KOPT-K1 (cell line): ENCODE measurements at regions not wholly inside any gene's neighbourhood (a gene's known extent, or its start where the extent isn't known, plus 50 kb on each side); places are given as distances from the start of the nearest gene placed in this dataset.

Source experiments
- H3K27ac ChIP-seq: fragments of 200-600 bp; sonication (generic); 2 replicates; pipeline ENCODE4 v1.5.1; 2016; ENCODE audit warnings: antibody characterized with exemption, mild to moderate bottlenecking, low read depth, low read length; ENCODE audit not compliant: poor library complexity, severe bottlenecking
- H3K36me3 ChIP-seq: fragments of 200-600 bp; sonication (generic); 2 replicates; pipeline ENCODE4 v1.5.1; 2017; ENCODE audit warnings: antibody characterized with exemption, mild to moderate bottlenecking, low read length, moderate library complexity; ENCODE audit not compliant: insufficient read depth
- H3K9me3 ChIP-seq: fragments of 200-600 bp; sonication (generic); 2 replicates; pipeline ENCODE4 v1.5.1; 2017; ENCODE audit warnings: antibody characterized with exemption, low read length, mild to moderate bottlenecking; ENCODE audit not compliant: insufficient read depth, poor library complexity, severe bottlenecking

DNA sequence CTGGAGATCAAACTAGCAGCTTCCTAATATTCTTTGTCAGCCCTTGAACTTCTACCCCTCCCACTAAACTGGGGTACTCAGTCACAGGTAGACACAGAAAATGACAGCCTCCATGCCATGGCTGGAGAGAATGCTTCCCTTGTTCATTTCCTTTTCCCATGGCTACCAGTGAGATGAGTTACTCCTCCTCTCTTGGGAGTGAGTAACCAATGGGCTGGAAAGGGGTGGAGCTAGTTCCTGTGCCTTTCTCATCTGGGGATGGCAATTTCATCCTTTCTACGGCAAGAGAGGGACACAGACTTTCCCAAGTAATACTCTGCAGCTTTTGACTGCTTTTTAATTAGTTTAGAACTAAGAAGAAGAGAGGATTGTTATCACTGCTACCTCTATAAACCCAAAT is 1045.6 kb upstream of the WWC1 start:
- Histone ChIP-seq H3K9me3 (no peaks in the 10 kb centered on the region), H3K36me3 (no peaks in the 10 kb centered on the region), H3K27ac (no peak overlapping the region)

DNA sequence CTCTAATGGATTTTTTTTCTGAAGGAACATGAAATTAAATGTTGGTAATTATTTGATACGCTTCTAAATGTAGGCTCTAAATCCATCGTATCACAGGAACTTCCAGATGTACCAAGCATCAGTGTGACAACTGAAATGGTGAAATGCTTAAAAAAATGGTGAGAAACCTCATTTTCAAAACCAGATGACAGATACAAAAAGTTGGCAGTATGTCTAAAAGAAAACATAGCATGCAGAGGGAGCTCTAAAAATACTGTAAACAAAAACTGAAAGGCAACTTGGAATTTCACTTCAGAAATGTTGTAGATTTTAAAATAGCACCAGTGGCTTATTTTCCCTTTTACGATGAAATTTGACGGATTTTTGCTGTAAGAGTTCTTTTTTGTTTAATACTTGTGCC is 1043.6 kb upstream of the WWC1 start:
- H3K27ac ChIP-seq = no peak overlapping the region
- H3K36me3 ChIP-seq = no peaks in the 10 kb centered on the region
- no peaks in the 10 kb centered on the region for H3K9me3 ChIP-seq

- Histone ChIP-seq H3K27ac (no peak overlapping the region), H3K36me3 (no peaks in the 10 kb centered on the region), H3K9me3 (no peaks in the 10 kb centered on the region)
Measured at GRCh38 chr5:167248257-167248656, 1043.2 kb upstream of the WWC1 start.

GRCh38 chr5:167250996-167251395 is 1040.4 kb upstream of the WWC1 start:
- H3K27ac ChIP-seq = no peak overlapping the region
- no peaks in the 10 kb centered on the region for H3K9me3 ChIP-seq
- no peaks in the 10 kb centered on the region for H3K36me3 ChIP-seq

GRCh38 chr5:167254132-167254531 is 1037.3 kb upstream of the WWC1 start:
- no peaks in the 10 kb centered on the region for H3K36me3 ChIP-seq
- H3K9me3 ChIP-seq = no peaks in the 10 kb centered on the region
- H3K27ac ChIP-seq = no peak overlapping the region

DNA sequence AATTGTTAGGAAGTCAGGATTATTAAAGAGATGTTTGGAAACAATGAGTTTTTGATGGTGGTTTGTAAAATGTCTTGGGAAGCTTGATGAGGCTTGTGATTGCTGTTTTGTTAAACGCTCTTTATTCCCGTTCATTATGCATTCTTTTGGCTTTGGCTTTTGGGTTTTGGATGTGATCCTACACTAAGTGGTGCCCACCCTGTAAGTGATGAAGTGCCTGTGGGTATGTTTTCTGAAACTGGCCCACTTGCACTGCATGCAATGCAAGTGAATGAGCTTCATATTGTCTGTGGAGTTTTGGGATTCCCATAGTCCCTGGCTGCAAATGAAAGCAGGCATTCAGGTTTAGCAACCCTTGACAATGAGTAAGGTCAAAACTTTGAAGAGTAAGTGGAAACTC is 1035.5 kb upstream of the WWC1 start:
- no peak overlapping the region for H3K27ac ChIP-seq
- H3K9me3 ChIP-seq = no peaks in the 10 kb centered on the region
- no peaks in the 10 kb centered on the region for H3K36me3 ChIP-seq

GRCh38 chr5:167259806-167260205 is 1031.6 kb upstream of the WWC1 start:
- no peaks in the 10 kb centered on the region for H3K36me3 ChIP-seq
- H3K9me3 ChIP-seq = no peaks in the 10 kb centered on the region

GRCh38 chr5:167261309-167262100 is 1029.9 kb upstream of the WWC1 start:
- H3K9me3 ChIP-seq = no peaks in the 10 kb centered on the region
- H3K36me3 ChIP-seq = no peaks in the 10 kb centered on the region
- H3K27ac ChIP-seq = no peak overlapping the region

More at GRCh38 chr5:167259806-167260205, 1031.6 kb upstream of the WWC1 start:
- no peak overlapping the region for H3K27ac ChIP-seq

DNA sequence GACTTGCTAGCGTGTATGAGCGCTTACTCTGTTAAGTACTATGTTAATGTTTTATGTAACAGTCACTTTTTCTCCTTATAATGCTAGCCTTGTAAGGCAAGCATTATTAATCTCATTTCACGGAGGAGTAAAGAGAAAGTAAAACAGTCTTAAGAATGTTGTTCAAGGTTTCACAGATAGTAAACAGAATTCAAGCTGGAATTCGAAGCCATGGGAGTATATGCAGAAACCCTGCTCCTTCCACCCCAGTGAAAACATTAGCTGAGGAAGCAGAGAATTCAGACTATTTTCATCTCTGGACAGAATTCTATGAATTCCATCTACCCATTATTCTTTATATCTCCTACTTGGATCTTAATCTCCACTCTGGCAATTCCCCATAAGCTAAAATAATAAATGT is 1028.3 kb upstream of the WWC1 start:
- Histone ChIP-seq H3K36me3 (no peaks in the 10 kb centered on the region), H3K27ac (no peak overlapping the region), H3K9me3 (no peaks in the 10 kb centered on the region)

GRCh38 chr5:167264348-167264747 is 1027.1 kb upstream of the WWC1 start:
- Histone ChIP-seq H3K27ac (no peak overlapping the region), H3K36me3 (no peaks in the 10 kb centered on the region)

GRCh38 chr5:167268337-167268736 is 1023.1 kb upstream of the WWC1 start:
- Histone ChIP-seq H3K36me3 (no peaks in the 10 kb centered on the region), H3K27ac (no peak overlapping the region), H3K9me3 (no peaks in the 10 kb centered on the region)

More at GRCh38 chr5:167264348-167264747, 1027.1 kb upstream of the WWC1 start:
- no peaks in the 10 kb centered on the region for H3K9me3 ChIP-seq

DNA sequence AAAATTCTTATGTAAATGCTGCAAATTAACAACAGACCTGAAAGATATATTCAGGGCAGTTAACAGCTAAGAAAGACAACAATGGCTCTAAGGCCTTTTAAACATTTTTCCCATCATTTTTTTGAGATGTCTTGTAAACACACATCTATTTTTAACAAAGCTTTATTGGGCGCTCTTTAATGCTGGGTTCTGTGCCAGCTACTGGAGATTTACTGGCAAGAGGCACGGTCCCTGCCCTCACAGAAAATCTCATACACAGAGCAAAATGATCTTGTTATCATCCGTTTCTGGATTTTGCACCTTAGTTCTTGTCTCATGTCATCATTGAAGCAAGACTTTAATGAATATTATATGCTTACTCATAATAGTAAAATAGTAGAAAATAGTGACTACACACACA is 1022.3 kb upstream of the WWC1 start:
- H3K9me3 ChIP-seq = no peaks in the 10 kb centered on the region
- H3K27ac ChIP-seq = no peak overlapping the region
- H3K36me3 ChIP-seq = no peaks in the 10 kb centered on the region

GRCh38 chr5:167271081-167271480 is 1020.4 kb upstream of the WWC1 start:
- no peaks in the 10 kb centered on the region for H3K36me3 ChIP-seq

GRCh38 chr5:167271511-167271910 is 1019.9 kb upstream of the WWC1 start:
- no peak overlapping the region for H3K27ac ChIP-seq
- H3K9me3 ChIP-seq = no peaks in the 10 kb centered on the region
- no peaks in the 10 kb centered on the region for H3K36me3 ChIP-seq

More at GRCh38 chr5:167271081-167271480, 1020.4 kb upstream of the WWC1 start:
- H3K9me3 ChIP-seq = no peaks in the 10 kb centered on the region
- H3K27ac ChIP-seq = no peak overlapping the region

- H3K9me3 ChIP-seq = no peaks in the 10 kb centered on the region
Measured at GRCh38 chr5:167280111-167280510, 1011.3 kb upstream of the WWC1 start.

GRCh38 chr5:167281925-167282324 is 1009.5 kb upstream of the WWC1 start:
- no peak overlapping the region for H3K27ac ChIP-seq
- H3K36me3 ChIP-seq = no peaks in the 10 kb centered on the region
- no peaks in the 10 kb centered on the region for H3K9me3 ChIP-seq

More at GRCh38 chr5:167280111-167280510, 1011.3 kb upstream of the WWC1 start:
- H3K27ac ChIP-seq = no peak overlapping the region
- H3K36me3 ChIP-seq = no peaks in the 10 kb centered on the region
